NCI-H82 (cell line): ENCODE measurements at regions not wholly inside any gene's neighbourhood (a gene's known extent, or its start where the extent isn't known, plus 50 kb on each side); places are given as distances from the start of the nearest gene placed in this dataset.

Experiments
- DNase-seq: peaks from one replicate; lab custom pipeline; 2025; lab: John Stamatoyannopoulos, UW

DNA sequence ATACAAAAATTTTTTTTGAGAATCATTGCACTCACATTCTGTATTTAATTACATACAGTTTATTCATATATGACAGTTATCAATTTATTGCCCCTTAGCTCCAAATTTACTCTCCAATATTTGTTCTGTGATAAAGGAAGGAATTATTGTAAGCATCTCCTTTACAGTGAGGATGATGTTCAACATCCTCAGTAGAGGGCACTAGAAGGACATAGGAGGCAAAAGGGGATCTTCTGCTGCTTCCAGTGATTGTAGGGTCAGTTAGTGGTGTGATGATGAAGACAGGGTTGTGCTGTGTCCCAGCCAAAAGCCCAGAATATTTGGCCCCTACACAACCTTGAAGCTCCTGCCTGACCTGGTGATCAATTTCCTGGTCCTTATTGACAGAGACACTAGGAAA is 89.9 kb upstream of the DCBLD2 start:
- no peak for DNase-seq

DNA sequence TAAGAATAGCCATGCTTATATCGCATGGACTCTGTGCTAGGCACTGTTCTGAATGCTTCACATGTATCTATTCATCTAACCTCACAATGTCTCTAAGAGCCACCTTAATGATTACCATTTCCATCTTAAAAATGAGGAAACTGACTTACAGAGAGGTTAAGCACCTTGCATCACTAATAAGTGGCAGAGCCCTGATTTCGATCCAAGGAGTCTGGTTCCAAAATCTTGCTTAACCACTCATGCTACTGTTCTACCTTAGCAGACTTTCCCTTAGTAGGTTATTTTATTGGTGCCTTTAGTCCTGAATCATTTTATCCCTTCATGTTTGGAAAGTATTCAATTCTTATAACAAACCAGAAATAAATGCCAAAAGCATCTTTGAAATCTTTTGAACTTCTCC is 89.2 kb upstream of the DCBLD2 start:
- no peak for DNase-seq

DNA sequence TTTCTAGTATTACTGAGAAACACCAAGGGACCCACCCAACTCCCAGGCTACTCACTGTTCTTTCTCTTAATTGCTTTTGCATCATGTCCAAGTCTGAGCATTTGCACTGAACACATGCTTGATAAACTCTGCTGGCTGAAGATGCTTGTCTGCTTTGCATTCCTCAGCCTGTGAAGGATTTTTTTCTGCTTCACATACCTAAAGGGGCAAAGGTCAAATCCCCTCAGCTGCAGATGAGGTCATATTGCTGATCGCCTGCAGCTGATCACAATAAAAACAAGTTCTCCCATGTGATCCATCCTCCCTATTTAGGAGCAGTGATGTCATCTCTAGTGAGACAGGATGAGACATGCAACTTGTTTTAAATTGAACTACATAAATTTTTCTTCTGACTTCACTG is 84.6 kb upstream of the DCBLD2 start:
- DNase-seq, result no peak

DNA sequence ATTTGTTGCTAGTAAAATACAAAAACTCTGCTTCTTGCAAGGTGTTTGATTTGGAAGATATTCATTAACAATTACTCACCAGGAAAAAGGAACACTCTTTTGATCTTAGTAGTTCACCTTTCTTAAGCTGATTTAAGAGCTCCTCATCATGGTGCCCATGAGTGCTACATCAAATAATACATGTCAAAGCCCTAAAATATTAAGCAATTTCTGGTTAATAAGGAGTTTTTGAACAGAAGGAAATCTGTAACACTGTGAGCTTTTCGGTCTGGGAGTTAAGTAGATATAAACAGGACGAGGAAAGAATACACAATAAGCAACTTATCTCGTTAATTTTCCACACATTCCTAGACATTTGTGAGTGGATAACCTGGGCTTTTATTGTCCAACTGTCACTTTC is 83.9 kb upstream of the DCBLD2 start:
- no peak for DNase-seq

DNA sequence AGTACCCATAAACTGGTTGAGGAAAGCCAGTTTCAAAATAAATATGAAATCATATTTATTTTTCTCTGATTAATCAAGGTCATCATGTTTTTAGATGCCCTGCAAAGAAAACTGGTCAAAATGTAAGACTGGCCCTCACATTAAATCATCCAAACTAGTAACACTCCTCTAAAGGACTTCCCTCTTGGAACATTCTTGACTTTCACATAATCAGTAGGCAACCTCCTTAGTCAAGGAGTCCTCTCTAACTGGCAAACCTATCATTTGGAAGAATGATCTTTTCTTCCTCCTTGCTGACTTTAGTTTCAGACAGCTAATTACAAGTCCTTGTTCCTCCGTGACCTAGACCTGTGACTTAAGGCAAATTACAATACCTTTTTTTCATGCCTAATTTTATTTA is 82.5 kb upstream of the DCBLD2 start:
- no peak for DNase-seq

DNA sequence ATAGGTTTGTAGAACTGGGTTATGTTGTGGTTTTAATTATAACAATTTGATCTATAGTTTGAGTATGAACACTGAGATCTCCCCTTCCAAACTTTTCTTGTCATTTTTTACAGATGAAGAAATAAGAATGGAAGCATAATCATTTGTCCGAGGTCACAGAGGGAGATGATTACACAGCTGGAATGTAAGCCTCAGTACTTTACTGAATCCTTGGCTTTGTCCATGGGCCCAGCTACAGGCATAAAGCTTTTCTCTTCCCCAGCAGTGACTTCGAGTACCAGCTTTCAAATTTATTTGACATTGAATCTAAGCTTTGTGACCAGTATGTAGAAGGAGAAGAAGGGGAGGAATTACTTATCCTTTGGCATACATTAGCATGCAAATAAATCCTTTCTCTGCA is 80.9 kb upstream of the DCBLD2 start:
- DNase-seq, result no peak

DNA sequence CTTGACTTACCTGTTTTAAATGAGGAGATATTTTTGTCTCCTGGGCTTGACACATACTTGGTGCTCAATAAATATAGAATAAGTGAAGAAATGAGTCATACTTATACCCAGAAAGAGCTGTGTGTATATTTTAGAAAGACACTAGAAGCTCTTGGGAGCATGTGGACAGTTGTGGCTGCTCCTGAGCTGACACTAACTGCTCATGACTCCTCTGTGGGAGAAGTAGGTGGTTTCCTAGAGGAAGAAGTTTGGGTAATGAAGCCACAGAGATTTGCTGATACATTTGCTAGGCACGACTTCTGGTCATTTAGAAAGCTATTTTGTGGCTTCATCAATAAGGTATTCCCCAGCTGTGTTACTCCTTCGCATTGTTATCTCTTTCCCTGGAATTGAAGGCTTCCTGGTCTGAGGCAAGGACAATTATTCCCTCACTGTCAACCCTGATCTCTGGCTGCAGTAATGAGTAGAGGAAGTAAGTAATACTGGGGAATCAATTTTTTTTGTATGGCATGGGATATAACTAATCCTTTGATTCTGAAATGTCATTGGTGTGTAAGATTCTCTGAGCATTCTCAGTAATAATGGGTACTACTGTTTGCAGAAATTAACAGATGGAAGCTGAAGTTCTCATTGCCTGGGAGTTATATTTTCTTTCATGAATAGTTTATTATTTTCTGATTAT is 79.6 kb upstream of the DCBLD2 start:
- no peak for DNase-seq

DNA sequence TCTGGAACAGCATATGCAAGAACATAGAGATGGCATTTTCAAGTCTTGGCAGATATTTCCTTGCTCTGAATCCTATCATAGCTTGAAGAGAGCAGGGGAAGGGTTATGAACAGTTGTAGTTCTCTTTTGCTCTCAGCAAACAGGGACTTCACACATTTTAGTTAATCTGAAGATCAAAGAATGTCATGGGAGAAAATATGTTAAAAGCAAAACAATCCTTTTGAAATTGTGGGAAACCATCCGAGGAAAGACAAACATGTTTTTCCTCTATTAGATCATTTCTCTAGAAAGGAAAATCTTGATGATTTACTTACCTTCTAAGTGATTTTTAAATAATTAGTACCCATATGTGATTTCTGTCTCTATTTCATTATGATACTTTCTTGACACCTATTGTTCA is 77.8 kb upstream of the DCBLD2 start:
- DNase-seq, result no peak

DNA sequence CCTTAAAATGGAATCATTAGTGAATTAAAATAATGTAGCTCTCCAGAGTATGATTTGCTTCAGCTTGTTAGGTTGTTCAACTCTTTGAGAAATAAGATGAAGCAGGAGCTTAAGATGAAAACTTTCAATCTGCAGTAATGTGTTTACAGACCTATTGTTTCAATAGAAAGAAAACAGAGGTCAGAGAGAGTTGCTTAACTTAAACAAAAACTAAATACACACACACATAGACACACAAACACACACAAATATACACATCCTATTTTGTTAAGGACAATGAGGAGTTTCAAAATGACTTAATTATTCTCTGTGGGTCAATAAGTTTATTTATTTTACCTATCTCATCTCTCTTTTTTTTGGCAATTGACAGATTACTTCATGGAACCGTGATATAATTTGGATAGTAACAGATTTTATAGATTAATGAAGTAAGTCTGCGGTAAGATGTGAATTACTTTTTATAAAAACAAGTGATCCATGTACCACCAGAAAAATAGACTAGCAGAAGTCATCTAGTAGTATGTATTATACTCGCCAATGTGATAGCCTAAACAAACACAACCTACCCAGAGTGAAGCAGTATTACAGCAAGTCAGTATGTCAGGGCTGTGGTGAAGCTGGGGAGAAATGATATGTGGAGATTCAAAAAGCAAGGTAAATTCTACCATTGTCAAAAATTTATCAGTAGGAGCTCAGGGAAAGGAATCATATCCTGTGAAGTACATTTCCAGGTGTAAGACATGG is 76.7 kb upstream of the DCBLD2 start:
- no peak for DNase-seq

DNA sequence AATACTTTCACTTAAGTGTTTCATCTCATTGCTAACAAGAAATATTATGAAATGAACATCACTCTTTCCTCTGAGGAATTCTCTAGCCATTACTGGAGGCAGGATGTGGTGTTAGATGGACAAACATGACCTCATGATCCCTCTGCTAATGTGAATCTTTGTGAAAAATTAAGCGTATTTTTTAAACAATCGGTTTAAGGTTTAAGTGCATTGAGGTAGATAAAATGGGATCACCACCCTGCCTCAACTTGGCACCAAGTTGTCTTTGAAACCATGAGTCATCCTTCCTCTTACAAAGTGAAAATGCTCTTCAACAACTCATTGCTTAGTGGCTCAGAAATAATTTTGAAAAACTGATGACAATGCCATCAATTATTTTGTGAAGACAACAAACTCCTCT is 76.0 kb upstream of the DCBLD2 start:
- no peak for DNase-seq

DNA sequence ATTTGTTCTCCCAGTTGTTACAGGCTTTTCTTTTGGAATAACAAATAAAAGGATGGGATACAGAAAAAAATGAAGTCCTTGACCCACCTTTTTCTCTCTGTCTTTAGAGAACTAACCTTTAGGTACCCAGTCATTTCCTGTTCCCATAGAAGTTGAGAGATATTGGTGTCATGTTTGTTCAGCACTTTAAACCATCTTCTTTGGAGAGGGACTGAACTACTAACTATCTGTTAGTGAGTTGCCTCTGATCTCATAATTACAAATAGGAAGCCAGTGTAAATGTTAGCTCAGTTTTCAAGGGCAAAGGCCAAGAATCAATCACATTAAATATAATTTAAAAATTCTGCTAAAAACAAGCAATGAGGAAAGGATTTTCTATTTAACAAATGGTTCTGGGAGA is 72.9 kb upstream of the DCBLD2 start:
- DNase-seq, result no peak

DNA sequence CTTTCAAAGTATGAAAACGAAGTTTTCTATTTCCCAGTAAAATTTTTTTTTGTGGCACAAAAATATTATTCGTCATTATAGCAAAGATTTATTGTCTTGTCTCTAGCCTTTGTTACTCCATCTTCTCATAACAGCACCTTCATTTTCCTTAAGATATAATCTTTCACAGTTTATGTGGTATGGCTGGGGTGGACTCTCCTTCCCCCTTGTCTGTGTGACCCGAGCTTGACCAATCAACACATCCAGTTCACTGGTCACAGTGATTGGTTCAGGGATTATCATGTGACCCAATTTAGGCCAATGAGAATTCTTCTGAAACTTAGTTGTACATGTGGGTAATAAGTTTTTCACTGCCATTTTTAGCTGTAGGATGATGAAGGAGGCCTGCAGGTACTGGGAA is 71.2 kb upstream of the DCBLD2 start:
- no peak for DNase-seq

DNA sequence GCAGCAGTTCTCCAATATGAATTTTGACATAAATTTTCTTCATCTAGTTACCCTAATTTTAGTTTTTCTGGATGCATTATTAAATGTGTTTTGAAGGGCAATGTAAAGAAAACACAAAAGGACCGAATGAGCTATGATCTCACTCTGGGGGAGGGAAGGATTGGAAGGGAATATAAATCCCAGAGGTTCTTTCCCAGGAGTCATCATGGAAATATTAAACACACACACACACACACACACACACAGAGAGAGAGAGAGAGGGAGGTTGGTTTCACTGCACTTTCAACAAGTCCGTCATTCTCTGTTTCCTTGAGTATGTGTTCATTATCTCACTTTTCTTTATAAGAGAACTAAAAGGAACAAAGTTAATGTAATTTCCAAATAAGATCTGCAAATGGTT is 70.7 kb upstream of the DCBLD2 start:
- DNase-seq, result no peak

DNA sequence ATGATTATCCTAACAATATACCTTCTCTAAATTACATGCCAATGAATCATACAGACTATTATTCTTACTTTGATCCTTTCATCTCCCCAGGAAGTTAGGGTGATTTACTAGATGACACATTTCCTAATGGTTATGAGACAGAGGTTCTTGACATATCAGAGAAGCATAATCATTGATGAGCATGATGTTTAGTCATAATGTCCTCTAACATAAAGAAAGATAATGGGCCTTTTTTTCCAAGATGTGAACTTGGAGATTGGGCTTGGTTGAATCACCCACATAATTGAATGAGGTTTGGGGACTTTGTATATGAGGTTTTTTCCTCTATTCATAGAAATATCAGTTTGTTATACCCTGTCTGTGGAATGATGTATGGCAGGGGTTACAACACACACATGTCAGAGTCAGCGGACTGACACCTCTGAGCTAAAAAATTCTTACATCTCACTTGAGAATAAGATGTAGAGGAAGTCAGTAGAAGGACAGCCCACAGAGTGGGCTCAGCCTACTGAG is 69.7 kb upstream of the DCBLD2 start:
- no peak for DNase-seq

DNA sequence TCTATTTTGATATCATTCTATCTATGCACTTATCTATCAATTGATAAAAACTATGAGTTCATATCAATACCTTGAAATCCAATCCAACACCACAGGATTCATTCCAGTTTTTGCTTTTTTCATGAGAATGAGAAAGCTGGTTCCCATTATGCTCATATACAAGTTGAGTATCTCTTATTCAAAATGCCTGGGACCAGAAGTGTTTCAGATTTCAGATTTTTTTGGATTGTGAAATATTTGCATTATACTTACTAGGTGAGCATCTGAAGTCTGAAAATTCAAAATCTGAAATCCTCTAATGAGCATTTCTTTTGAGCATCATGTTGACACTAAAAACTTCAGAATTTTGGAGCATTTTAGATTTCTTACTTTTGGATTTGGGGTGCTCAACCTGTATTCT is 67.8 kb upstream of the DCBLD2 start:
- no peak for DNase-seq

DNA sequence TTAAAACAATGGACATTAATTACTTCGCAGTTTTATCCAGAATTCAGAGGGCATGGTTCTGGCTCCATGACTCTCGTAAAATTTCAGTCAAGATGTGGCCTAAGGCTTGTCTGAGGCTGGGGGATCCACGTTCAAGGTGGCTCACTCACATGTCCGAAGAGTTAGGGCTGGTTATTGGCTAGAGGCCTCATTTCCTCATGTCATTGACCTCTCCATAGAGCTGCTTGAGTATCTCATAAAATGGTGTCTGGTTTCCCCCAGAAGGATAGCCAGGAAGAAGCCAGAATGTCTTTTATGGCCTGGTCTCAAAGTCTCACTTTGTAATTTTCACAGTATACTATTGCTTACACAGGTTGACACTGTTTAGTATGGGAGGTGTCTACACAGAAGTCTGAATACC is 67.3 kb upstream of the DCBLD2 start:
- no peak for DNase-seq

DNA sequence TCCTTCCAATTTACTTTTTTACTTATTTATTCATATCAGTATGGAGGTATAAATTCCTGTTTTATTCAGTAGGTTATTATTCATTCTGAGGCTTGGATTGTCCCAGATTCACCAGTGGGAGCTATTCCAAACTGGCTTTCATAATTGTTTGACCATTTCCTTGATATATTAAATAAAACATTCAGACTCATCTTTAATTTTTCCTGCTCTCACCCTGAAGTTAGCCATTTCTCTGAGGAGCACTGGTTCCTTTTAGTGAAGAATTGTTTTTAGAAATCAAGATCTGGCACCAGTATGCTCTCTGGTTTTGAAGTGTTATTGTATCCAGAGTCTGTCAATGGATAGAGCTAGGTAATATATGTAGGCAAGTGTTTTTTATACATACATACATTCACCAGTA is 66.9 kb upstream of the DCBLD2 start:
- DNase-seq, result no peak

DNA sequence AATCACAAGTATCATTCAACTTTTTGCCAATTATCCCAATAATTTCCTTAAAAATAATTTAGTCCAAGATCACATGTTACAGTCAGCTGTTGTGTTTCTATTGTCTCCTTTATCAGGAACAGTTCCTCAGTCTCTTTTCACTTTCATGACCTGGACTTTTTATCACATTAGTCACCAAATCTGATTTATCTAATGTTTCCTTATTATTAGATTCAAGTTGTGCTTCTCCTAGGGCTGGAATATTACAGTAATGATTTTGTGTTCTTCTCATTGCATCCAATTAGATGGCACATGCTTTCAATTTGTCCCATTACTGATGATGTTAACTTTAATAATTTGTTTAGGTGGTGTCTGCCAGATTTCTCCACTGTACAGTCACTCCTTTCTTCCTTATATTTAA is 66.3 kb upstream of the DCBLD2 start:
- no peak for DNase-seq

DNA sequence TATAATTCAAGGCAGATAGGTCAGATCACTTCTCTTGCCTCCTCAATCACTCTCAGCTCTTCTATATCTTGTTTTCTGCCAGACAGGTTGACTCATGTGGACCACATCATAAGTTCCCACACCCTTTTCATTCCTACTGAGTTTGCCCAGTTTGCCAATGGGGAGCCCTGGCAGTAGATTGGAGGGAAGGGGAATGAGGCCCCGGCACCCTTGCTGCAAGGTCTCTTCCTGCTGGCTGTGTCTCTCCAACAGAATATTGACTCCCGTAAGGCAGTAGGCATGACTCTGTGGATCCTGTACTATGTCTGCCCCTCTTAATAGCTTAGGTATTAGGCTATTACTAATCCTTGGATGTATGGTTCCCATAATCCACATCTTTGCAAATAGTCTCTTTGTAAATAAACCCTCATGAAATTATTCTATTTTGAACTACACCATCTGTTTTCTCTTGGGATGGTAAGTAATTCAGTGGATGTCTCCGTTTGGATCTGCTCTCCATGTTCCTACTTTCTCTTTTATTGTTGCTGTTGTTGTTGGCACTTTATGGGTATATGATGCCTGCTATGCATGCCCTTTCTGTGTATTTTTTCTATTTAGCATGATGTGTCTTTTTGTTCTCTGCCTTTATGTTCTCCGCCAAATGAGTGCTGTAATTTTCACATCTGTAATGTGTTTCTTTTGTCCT is 65.5 kb upstream of the DCBLD2 start:
- DNase-seq, result peak; percentile 59

DNA sequence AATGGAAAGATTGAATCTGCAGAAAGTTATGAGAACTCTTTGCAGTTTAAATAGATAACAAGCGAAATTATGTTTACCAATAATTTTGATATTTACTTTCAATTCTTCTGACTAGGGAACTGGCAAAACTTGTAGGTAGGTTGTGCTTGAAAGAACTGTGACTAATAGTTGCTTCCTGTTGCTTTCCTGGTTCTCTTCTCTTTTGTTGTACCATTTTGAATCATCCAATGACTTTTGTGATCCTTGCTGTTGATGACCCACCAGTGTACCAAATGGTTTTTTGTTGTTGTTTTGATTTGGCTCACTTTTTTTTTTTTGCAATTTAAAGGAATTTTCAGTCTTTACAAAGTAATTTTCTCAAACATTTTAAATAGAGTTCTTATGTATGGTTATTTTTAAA is 64.9 kb upstream of the DCBLD2 start:
- DNase-seq, result no peak

DNA sequence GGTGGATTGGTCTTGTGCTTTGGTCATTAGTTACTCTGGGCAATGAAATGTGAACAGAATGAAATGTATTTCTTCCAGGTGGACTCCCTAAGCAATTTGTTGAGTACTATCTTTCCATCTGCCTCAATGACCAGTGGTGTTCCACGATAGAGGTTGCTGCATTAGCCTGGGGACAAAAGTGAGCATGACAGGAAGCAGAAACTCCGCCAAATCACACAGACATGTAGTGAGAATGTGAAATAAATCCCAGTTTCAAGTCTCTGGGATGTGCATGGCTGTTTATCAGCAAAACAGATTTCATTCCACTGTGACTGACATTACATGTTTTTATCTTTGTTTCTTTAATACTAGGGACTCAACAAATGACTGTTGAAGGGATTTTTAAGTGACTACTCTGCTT is 63.3 kb upstream of the DCBLD2 start:
- no peak for DNase-seq

DNA sequence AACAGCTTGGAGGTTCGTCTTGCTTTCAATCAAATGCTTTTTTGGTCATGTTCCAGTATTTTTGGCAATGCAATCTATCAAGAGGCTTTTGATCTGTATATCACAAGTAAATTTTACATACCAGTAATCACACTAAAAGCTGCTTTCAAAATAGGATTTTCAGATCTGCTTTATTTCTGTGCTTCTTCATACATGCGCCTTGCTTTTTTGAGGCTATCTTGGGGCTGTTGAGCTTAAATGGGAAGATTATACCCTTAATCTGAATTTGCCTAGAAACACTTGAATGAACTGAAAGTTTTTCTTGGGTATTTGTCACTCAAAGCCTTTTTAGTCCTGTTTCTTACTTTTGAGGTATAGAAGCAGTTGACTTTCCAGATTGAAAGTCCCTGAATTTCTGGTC is 62.1 kb upstream of the DCBLD2 start:
- no peak for DNase-seq

DNA sequence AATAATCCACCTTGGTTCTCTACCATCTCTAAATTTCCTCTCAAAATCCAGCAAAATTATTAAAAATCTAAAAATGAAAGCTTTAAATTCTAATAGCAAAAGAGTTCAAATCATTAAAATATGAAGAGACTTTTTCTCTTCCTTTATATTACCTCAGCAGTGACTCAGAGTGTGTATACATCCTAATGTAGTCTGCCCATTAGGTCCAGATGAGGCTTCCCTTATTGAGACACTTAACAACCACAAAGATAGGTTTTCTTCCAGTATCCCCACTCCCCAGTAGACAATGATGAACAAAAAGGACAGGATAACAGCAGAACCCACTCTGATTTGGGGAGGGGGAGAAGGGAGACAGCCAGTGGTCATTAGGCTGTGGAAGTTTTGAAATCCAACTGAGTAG is 61.5 kb upstream of the DCBLD2 start:
- DNase-seq, result no peak
